ENCODE measurements at regions not wholly inside any gene's neighbourhood (a gene's known extent, or its start where the extent isn't known, plus 50 kb on each side); places are given as distances from the start of the nearest gene placed in this dataset.

DNA sequence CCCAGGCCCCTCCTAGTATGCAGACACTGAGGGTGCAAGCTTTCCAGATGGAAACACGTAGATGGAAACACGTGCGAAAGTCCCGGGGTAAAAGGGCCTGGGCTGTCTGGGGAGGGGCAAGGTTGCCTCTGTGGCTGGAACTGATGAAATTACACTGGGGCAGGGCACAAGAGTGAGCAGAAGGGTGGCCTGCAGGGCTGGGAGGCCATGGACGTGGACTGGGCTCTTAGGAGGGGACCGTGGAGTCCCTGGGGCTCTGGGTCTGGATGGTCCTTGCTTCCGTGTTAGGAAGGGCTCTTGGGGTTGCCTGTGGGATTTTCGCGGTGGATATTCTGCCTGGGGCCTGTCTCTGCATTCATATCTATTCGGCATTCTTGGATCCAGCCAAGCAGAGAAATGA, 63.3 kb downstream of the IRX1 start:
- Mint-ChIP-seq H3K27ac (ENCODE audit: unreplicated experiment) (no peak overlapping the region), H3K4me3 (ENCODE audit: unreplicated experiment) (no peak overlapping the region), H3K27me3 (ENCODE audit: insufficient read depth, unreplicated experiment) (no peaks in the 10 kb centered on the region), H3K4me1 (ENCODE audit: low read depth, unreplicated experiment) (no peaks in the 10 kb centered on the region), H3K9me3 (ENCODE audit: unreplicated experiment) (no peaks in the 10 kb centered on the region), H3K36me3 (ENCODE audit: insufficient read depth, unreplicated experiment) (no peaks in the 10 kb centered on the region)
- BruUV-seq (replicated peaks), result no TSS peak
- CTCF ChIA-PET, result no interaction called here
- DNase-seq, result no peak
- Histone ChIP-seq H3K36me3 (ENCODE audit: control insufficient read depth, insufficient read depth, low read length) (no peaks in the 10 kb centered on the region), H3K9me3 (no peaks in the 10 kb centered on the region), H3K27me3 (replicated peaks; ENCODE audit: control insufficient read depth, insufficient read depth, low read length) (no peaks in the 10 kb centered on the region), H3K4me1 (no peaks in the 10 kb centered on the region), H3K4me3 (ENCODE audit: low read depth, low read length) (no peak overlapping the region)
- TF ChIP-seq, protein P1, sequence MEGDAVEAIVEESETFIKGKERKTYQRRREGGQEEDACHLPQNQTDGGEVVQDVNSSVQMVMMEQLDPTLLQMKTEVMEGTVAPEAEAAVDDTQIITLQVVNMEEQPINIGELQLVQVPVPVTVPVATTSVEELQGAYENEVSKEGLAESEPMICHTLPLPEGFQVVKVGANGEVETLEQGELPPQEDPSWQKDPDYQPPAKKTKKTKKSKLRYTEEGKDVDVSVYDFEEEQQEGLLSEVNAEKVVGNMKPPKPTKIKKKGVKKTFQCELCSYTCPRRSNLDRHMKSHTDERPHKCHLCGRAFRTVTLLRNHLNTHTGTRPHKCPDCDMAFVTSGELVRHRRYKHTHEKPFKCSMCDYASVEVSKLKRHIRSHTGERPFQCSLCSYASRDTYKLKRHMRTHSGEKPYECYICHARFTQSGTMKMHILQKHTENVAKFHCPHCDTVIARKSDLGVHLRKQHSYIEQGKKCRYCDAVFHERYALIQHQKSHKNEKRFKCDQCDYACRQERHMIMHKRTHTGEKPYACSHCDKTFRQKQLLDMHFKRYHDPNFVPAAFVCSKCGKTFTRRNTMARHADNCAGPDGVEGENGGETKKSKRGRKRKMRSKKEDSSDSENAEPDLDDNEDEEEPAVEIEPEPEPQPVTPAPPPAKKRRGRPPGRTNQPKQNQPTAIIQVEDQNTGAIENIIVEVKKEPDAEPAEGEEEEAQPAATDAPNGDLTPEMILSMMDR (IDR thresholded peaks at IDR 0.05; ENCODE audit: insufficient read depth in 1 of 2, low read depth in 1 of 2, low read length in 1 of 2, severe bottlenecking in 1 of 2, unreplicated experiment in 1 of 2), result no peak
- intact Hi-C loops (cut with micrococcal nuclease; ENCODE audit: unreplicated experiment), result no loop called here
- POLR2A ChIA-PET, result no interaction called here

DNA sequence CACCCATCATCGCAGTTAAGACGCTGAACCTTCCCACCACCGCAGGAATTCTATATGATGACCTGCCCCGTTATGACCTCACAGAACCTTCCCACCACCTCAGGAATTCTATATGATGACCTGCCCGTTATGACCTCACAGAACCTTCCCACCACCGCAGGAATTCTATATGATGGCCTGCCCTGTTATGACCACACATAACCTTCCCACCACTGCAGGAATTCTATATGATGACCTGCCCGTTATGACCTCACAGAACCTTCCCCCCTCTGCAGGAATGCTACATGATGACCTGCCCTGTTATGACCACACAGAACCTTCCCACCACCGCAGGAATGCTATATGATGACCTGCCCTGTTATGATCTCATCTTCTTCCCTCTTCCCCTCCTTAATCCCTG, 64.3 kb downstream of the IRX1 start:
- no TSS peak for BruUV-seq (replicated peaks)
- DNase-seq, result no peak
- CTCF ChIA-PET, result no interaction called here
- no peaks in the 10 kb centered on the region for H3K27me3 ChIP-seq (replicated peaks; ENCODE audit: control insufficient read depth, insufficient read depth, low read length)
- H3K36me3 Mint-ChIP-seq (ENCODE audit: insufficient read depth, unreplicated experiment), result no peaks in the 10 kb centered on the region
- H3K9me3 ChIP-seq, result no peaks in the 10 kb centered on the region
- H3K9me3 Mint-ChIP-seq (ENCODE audit: unreplicated experiment), result no peaks in the 10 kb centered on the region
- no peaks in the 10 kb centered on the region for H3K27me3 Mint-ChIP-seq (ENCODE audit: insufficient read depth, unreplicated experiment)
- no peak overlapping the region for H3K27ac Mint-ChIP-seq (ENCODE audit: unreplicated experiment)
- intact Hi-C loops (cut with micrococcal nuclease; ENCODE audit: unreplicated experiment), result no loop called here
- POLR2A ChIA-PET, result no interaction called here
- no peaks in the 10 kb centered on the region for H3K36me3 ChIP-seq (ENCODE audit: control insufficient read depth, insufficient read depth, low read length)
- H3K4me1 Mint-ChIP-seq (ENCODE audit: low read depth, unreplicated experiment), result no peaks in the 10 kb centered on the region
- no peak overlapping the region for H3K4me3 Mint-ChIP-seq (ENCODE audit: unreplicated experiment)
- no peaks in the 10 kb centered on the region for H3K4me1 ChIP-seq
- H3K4me3 ChIP-seq (ENCODE audit: low read depth, low read length), result no peak overlapping the region
- TF ChIP-seq, protein P1 (IDR thresholded peaks at IDR 0.05; ENCODE audit: insufficient read depth in 1 of 2, low read depth in 1 of 2, low read length in 1 of 2, severe bottlenecking in 1 of 2, unreplicated experiment in 1 of 2), result no peak

DNA sequence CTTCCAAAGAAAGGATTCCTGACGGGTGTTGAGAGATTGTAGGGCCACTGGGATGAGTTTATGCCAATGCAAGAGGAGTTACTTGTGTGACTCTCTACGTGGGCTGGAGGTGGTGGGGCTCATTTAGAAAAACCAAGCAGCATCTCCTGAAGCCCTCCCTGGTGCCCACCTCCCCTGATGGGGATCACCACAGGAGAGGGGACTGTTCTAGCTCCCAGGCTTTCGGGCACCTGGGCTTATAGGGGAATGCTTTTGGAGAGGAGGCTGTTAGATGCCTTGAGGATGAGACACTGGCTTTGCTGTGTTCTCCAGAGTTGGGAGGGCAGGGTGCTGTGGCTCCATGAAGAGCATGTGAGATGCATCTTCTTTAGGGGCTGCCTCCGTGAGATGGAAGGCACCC, 65.0 kb downstream of the IRX1 start:
- intact Hi-C loops (cut with micrococcal nuclease; ENCODE audit: unreplicated experiment), result no loop called here
- TF ChIP-seq, protein P1 (IDR thresholded peaks at IDR 0.05; ENCODE audit: insufficient read depth in 1 of 2, low read depth in 1 of 2, low read length in 1 of 2, severe bottlenecking in 1 of 2, unreplicated experiment in 1 of 2), result no peak
- no peaks in the 10 kb centered on the region for H3K36me3 ChIP-seq (ENCODE audit: control insufficient read depth, insufficient read depth, low read length)
- no peaks in the 10 kb centered on the region for H3K36me3 Mint-ChIP-seq (ENCODE audit: insufficient read depth, unreplicated experiment)
- no peaks in the 10 kb centered on the region for H3K27me3 Mint-ChIP-seq (ENCODE audit: insufficient read depth, unreplicated experiment)
- no peaks in the 10 kb centered on the region for H3K27me3 ChIP-seq (replicated peaks; ENCODE audit: control insufficient read depth, insufficient read depth, low read length)
- no peak for DNase-seq
- no peak overlapping the region for H3K4me3 Mint-ChIP-seq (ENCODE audit: unreplicated experiment)
- no peaks in the 10 kb centered on the region for H3K9me3 ChIP-seq
- H3K4me1 Mint-ChIP-seq (ENCODE audit: low read depth, unreplicated experiment), result no peaks in the 10 kb centered on the region
- CTCF ChIA-PET, result no interaction called here
- H3K4me3 ChIP-seq (ENCODE audit: low read depth, low read length), result no peak overlapping the region
- POLR2A ChIA-PET, result no interaction called here
- BruUV-seq (replicated peaks), result no TSS peak
- H3K9me3 Mint-ChIP-seq (ENCODE audit: unreplicated experiment), result no peaks in the 10 kb centered on the region
- H3K4me1 ChIP-seq, result no peaks in the 10 kb centered on the region
- no peak overlapping the region for H3K27ac Mint-ChIP-seq (ENCODE audit: unreplicated experiment)

Measured in Caco-2 (cell line).